ENCODE measurements at regions not wholly inside any gene's neighbourhood (a gene's known extent, or its start where the extent isn't known, plus 50 kb on each side); places are given as distances from the start of the nearest gene placed in this dataset.
"Not testable (repeated sequence)": the region's sequence is repeated elsewhere in the genome, so short reads cannot be mapped to it uniquely, and the experiment has no call there.

DNA sequence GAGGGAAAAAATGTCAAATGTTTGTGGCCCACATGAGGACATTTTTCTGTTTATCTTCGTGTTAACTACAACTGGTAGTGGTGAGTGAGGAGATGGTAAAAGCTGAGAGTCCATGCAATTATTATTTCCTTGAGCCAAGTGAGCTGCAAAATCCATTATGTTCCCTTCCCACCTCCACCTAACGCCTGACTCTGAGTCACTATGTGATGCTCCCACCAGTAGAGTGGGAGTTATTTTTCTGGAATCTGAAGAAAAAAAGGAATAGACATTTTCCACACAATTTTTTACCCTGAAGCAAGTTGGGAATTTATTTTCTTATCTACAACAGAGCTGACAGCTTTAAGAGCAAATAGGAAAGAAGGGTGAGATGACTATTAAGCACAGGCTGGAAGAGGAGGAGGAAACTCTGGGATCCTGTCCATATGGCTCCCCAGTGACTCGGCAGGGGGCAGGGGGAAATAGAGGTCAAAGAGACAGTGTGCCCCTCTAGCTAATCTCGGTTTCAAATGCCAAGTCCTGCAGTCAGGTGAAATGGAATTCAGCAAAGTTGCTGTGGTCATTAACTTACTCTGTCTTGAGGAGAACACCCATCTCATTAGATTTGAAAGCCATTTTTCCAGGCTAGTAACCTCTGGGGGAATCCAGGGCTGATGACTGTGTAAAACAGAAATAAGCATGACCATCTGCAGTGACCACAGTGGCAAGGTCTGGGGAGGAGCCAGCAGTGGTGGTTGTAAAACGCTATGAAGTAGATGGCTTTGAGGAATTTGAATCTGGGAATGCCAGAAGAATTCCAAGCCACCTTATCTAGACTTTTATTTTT, 463.9 kb downstream of the STK39 start:
- Mint-ChIP-seq H3K27ac (no peak overlapping the region), H3K36me3 (no peaks in the 10 kb centered on the region), H3K9me3 (no peaks in the 10 kb centered on the region)
- ATAC-seq (no peak), DNase-seq (ENCODE audit: low spot score in 2 of 2) (no peak)

DNA sequence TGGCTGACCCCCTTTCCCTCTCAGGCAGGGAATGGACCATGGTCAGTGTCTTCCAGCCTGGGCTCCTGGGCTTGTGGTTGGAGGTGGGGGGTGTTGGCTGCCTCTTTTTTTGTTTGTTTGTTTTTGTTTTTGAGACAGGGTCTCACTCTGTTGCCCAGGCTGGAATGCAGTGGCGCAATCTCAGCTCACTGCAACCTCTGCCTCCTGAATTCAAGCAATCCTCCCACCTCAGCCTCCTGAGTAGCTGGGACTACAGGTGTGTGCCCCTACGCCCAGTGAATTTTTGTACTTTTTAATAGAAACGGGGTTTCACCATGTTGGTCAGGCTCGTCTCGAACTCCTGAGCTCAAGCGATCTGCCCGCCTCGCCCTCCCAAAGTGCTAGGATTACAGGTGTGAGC, 465.8 kb downstream of the STK39 start:
- not testable (repeated sequence) for H3K36me3 Mint-ChIP-seq; ATAC-seq; H3K9me3 Mint-ChIP-seq; DNase-seq (ENCODE audit: low spot score in 2 of 2); H3K27ac Mint-ChIP-seq

DNA sequence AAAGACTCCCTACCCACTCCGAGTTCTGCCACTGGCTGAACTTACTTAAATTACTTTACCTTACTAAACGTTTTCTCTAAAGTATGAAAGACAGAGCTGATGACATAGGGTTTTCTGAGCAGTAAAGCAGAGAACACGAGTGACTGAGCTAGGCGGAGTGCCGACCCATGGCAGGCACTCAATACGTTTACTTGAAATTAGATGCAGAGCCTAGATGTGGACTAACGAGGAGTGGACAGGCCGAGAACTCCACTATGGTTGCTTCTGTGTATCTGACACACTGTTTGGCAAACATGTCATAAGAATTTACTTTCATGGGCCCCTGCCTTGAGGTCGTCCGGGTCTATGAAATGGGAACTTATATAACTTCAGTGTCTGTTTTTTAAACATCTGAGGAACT, 471.0 kb downstream of the STK39 start:
- DNase-seq (ENCODE audit: low spot score in 2 of 2) (no peak), ATAC-seq (no peak)
- H3K36me3 Mint-ChIP-seq: no peaks in the 10 kb centered on the region
- H3K9me3 Mint-ChIP-seq: no peaks in the 10 kb centered on the region
- H3K27ac Mint-ChIP-seq: no peak overlapping the region

DNA sequence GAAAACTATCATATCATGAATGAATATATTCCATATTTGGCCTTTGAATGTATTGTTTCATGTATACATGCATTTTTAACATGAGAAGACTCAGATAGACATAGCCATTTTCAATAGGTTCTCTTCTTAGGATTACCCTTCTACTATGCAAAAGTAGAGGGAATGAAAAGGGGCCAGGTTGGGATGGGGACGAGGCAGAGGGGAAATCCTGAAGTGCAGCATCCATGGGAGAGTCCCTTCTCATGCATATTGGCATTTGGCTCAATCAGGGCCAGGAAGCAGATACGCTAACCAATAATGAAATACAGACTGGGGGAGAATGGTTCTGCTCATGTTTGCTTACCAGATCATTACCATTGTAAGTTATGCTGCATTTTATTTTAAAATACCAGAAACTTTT, 475.8 kb downstream of the STK39 start:
- ATAC-seq: no peak
- no peak overlapping the region for H3K27ac Mint-ChIP-seq

DNA sequence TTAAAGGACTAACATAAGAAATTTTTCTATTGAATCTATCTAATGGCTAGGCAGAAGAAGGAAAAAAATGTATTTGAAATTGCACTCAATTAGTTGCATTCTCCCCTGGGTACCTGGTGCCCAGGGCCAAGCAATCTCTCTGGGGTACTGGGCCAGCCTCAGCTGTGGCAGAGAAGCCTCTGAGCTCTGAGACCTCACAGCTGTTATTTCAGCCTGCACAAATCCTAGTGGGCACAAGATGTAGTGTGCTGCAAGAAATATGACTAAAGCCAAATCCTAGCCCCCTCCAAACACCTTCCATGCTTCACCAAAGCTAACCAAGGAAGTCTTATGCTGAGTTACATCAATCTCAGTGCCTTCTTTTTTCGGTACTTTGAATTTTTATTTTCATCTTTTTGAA, 478.4 kb downstream of the STK39 start:
- Mint-ChIP-seq H3K27ac (no peak overlapping the region), H3K36me3 (no peaks in the 10 kb centered on the region), H3K9me3 (no peaks in the 10 kb centered on the region)
- DNase-seq (ENCODE audit: low spot score in 2 of 2) (no peak), ATAC-seq (no peak)

More for the DNA sequence above, 475.8 kb downstream of the STK39 start:
- Mint-ChIP-seq H3K9me3 (no peaks in the 10 kb centered on the region), H3K36me3 (no peaks in the 10 kb centered on the region)
- no peak for DNase-seq (ENCODE audit: low spot score in 2 of 2)

DNA sequence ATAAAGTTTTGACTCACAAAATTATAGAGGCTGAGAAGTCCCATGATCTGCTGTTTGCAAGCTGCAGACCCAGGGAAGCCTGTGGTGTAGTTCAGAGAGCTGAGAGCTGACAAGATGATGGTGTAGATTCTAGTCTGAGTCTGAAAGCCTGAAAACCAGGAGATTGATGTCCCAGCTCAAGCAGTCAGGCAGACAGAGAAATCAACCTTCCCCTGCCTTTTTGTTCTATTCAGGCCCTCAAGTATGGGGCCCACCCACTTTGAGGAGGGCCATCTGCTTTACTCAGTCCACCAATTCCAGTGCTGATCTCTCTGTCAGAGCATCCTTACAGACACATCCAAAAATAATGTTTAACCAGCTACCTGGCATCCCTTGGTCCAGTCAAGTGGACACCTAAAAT, 479.6 kb downstream of the STK39 start:
- ATAC-seq: no peak
- H3K9me3 Mint-ChIP-seq: no peaks in the 10 kb centered on the region
- DNase-seq (ENCODE audit: low spot score in 2 of 2): no peak
- H3K27ac Mint-ChIP-seq: no peak overlapping the region
- H3K36me3 Mint-ChIP-seq: no peaks in the 10 kb centered on the region

DNA sequence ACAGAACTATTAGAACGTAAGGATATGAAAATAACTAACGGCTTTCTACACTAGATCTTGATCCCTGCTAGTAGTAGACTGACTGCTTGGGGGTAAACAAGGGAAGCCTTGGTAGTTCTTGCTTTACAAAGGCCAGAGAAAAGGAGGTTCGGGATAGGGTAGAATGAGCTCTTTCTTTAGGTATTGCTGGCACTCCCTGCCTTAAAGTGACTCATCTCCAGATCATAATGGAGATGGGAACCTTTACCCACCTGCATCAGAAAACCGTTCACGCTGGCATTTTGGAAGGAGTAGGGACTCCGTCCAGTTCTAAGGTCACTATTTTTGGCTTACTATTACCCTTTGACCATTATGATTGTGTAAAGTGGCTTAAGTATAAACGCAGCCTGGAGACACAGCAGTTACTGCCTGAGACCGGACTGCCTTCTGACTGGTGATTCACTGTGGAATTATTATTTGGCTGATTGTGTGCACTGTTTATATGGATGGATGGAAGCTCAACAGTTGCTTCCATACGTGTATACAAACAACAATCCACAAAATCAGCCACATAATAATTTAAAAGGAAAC, 482.5 kb downstream of the STK39 start:
- DNase-seq (ENCODE audit: low spot score in 2 of 2) (no peak), ATAC-seq (no peak)
- no peak overlapping the region for H3K27ac Mint-ChIP-seq
- H3K9me3 Mint-ChIP-seq: no peaks in the 10 kb centered on the region
- no peaks in the 10 kb centered on the region for H3K36me3 Mint-ChIP-seq

DNA sequence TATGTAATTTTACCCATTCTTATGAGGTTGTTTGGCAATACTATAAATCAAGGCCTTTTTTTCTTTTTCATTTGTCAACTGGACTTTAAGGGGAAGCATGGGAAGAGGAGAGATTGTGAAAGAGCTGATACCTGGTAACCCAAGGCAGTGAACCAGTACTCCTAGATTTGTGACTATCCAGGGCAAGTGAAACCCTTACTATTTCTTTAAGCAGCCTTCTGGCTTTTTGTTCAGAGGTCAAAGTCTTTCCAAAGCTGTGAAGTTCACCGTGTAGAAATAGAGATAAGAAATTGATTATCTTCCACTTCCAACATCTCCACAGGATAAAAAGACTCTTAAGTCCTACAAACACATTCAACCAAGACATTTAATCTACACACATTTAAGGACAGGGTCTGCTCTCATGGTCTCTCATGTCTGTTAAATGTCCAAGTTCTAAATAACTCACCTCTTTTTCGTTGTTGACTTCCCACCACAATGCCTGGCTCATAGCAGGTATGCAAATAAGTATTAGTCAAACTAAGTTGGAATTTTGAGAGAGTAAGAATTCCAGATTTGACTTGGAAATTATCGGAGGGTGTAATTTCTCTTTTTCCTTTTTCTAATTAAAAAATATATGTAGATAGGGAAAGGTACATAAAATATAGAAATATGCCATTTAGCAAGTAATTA, 485.8 kb downstream of the STK39 start:
- no peaks in the 10 kb centered on the region for H3K9me3 Mint-ChIP-seq
- ATAC-seq: no peak

DNA sequence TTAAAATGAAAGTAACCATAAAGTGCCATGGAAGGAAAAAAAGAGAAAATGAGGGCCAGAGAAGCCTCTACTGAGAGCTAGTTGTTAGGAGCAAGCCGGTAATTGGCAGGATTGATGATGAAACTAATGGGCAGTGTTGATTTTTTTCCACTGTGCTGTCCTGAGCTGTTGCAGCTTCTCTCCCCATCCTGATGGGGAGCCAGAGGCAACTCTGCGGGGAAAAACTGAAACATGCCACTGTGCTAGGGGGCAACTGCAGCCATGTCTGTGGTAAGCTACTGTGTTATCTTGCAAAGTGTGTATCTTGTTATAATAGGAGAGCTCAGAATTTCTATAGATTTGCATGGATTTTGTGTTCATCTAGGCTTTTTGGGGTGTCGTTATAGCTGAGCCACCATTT, 487.9 kb downstream of the STK39 start:
- H3K36me3 Mint-ChIP-seq: no peaks in the 10 kb centered on the region
- ATAC-seq (no peak), DNase-seq (ENCODE audit: low spot score in 2 of 2) (no peak)
- H3K27ac Mint-ChIP-seq: no peak overlapping the region
- no peaks in the 10 kb centered on the region for H3K9me3 Mint-ChIP-seq

More for the DNA sequence above, 485.8 kb downstream of the STK39 start:
- no peak overlapping the region for H3K27ac Mint-ChIP-seq
- no peak for DNase-seq (ENCODE audit: low spot score in 2 of 2)
- no peaks in the 10 kb centered on the region for H3K36me3 Mint-ChIP-seq

DNA sequence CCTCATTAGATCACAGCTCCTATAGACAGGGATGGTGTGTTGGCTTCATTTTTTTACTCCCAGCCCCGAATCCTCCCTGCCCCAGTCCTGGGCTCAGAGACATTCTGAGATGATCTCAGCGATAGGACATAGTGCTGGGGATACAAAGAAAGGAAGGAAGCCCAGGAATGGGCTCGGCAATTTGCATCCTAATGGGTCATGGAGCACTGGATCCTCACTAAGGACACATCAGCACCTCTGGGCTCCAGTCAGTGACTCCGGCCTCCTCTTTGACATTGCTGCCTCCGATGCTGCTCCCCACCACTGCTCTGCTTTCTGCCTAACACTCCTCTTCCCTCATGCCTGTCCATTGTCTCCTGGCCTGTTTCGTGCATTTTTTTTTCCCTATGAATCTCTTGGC, 489.1 kb downstream of the STK39 start:
- Mint-ChIP-seq H3K36me3 (no peaks in the 10 kb centered on the region), H3K27ac (no peak overlapping the region), H3K9me3 (no peaks in the 10 kb centered on the region)
- DNase-seq (ENCODE audit: low spot score in 2 of 2) (no peak), ATAC-seq (no peak)

DNA sequence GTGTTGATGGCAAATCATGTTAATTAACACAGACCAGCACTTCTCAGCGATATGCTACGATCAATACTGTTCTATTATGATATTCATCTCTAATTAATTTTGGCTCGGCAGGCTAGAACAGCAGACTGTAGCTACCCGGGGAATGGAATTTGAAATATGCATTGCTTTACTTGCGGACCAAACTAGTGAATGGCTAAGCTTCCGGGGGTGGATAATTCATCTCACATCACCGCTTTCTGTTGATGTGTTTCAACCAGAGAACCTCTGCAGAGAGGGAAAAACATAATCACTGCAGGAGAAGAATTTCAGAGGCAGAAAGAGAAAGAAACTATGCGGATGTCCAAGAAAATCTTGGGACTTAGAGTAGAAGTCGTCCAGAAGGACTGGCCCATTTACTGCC, 490.9 kb downstream of the STK39 start:
- Mint-ChIP-seq H3K36me3 (no peaks in the 10 kb centered on the region), H3K9me3 (no peaks in the 10 kb centered on the region), H3K27ac (no peak overlapping the region)
- no peak for DNase-seq (ENCODE audit: low spot score in 2 of 2)
- ATAC-seq: no peak

DNA sequence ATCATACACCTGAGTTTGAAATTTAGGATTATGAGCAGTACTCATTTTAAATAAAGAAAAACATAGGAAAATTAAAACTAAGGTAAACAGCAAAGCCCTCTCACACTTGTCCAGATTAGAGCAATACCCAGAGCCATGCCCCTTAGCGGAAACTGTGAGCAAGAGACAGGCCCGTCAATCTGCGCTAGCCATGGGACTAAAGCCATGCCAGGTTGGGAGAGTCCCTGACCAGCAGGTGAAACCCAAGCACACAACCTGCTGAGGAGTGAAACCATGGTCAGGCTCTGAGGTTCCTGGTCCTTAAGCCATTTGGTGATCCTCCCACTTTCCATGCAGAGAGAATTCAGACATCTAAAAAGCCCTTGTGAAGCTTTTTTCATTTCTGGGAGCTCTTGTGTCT, 494.3 kb downstream of the STK39 start:
- ATAC-seq: no peak
- Mint-ChIP-seq H3K27ac (no peak overlapping the region), H3K36me3 (no peaks in the 10 kb centered on the region), H3K9me3 (no peaks in the 10 kb centered on the region)
- DNase-seq (ENCODE audit: low spot score in 2 of 2): no peak

DNA sequence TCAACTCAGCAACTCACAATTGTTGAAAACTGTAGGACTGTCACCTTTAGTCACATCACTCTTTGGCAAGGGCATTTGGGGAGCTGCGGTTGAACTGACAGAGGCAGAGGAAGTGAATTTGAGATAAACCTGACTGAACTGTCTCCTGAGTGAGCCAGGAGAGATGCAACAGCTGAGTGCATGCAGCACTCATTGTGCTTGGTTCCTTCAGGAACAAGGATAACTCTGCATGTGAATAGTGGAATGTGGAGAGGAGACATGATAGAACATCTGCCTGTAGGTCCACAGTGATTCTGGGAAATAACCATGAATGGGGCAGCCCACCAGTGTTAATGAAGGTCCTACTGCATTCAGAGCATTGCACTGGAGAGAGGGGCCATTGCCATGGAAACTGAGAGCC, 494.7 kb downstream of the STK39 start:
- Mint-ChIP-seq H3K9me3 (no peaks in the 10 kb centered on the region), H3K36me3 (no peaks in the 10 kb centered on the region), H3K27ac (no peak overlapping the region)
- no peak for ATAC-seq
- DNase-seq (ENCODE audit: low spot score in 2 of 2): no peak

DNA sequence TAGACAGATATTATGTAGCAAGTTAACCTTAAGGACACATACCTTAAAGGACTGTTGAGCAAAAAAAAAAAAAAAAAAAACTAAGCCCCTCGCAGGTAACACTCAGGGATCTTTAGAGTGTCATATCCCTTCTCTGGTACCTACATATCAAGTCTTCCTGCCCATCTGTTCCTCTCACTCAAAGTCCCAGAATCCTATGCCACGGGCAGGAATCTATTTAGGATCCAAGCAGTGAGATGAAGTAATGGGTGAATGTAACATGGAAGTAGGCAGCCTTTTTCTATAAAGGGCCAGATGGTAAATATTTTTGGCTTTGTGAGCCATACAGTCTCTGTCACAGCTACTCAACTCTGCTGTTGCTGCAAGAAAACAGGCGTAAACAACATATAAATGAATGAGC, 496.7 kb downstream of the STK39 start:
- no peaks in the 10 kb centered on the region for H3K9me3 Mint-ChIP-seq
- H3K36me3 Mint-ChIP-seq: no peaks in the 10 kb centered on the region
- no peak for ATAC-seq

DNA sequence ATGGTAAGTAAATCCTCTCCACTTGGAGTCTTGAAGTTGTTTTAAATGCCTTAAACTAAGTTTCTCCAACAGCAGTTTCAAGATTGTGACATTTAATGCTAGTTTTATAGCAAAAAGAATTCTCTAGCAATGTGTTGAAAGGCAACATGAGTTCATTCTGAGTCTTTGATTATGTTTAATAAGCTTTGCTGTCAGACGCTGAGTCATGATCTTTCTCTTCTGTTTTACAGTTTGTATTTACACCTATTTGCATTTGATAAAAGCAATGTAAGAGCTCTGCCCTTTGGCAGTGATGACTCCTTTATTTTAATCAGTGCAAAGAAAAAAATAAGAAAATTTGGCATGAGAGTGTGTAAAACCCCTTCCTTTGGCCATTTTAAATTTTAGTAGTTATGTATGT, 497.7 kb downstream of the STK39 start:
- DNase-seq (ENCODE audit: low spot score in 2 of 2) (no peak), ATAC-seq (no peak)
- no peaks in the 10 kb centered on the region for H3K36me3 Mint-ChIP-seq
- H3K9me3 Mint-ChIP-seq: no peaks in the 10 kb centered on the region
- no peak overlapping the region for H3K27ac Mint-ChIP-seq

More for the DNA sequence above, 496.7 kb downstream of the STK39 start:
- no peak overlapping the region for H3K27ac Mint-ChIP-seq
- no peak for DNase-seq (ENCODE audit: low spot score in 2 of 2)

DNA sequence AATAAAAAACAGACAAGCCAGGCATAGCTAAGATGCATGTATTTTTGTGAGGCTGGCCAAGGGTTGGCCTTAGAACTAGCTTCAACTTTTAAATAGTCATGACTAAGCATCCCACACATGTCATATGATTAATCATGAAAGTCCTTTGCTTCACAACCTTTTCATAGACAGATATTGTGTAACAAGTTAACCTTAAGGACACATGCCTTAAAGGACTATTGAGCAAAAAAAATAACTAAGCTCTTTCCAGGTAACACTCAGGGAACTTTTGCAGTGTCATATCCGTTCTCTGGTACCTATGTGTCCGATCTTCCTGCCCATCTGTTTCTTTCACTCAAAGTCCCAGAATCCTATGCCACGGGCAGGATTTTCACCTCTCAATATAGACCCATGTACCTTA, 498.4 kb downstream of the STK39 start:
- Mint-ChIP-seq H3K9me3 (no peaks in the 10 kb centered on the region), H3K36me3 (no peaks in the 10 kb centered on the region), H3K27ac (no peak overlapping the region)
- ATAC-seq: no peak
- no peak for DNase-seq (ENCODE audit: low spot score in 2 of 2)

DNA sequence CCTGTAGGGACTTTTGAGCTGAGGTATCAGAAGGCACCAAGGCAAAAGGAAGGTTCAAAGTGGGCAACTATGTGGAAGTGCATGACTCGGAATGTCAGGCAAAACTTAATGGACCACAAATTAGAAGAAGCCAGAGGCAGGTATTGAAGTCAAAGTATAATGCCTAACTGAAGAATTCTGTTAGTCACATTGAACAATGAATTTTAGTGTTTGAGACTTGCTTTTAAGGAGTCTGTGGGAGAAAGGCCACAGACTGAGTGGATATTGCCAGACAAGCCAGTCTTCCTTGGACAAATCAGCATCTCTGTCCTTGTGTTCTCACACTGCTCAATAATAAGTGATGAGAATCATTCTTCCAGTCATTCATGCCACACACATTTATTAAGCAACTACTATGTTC, 498.9 kb downstream of the STK39 start:
- no peaks in the 10 kb centered on the region for H3K9me3 Mint-ChIP-seq
- H3K36me3 Mint-ChIP-seq: no peaks in the 10 kb centered on the region
- ATAC-seq: no peak
- no peak for DNase-seq (ENCODE audit: low spot score in 2 of 2)
- no peak overlapping the region for H3K27ac Mint-ChIP-seq

DNA sequence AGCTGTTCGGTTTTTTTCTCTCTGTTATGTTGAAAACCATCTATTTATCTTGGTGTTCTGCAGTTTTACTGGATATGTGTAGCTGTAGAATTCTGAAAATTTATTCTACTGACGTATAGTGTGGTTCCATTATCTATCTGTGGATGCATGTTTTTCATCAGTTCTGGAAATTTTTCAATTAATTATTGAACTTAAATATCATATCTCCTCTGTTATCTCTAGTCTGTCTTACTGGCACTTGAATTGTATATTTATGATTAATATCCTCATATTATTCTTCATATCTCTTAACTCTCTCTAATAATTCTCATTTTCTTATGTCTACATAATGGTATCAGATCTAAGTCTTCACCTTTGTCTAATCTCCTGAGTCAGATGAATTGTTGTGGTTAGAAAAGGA, 501.7 kb downstream of the STK39 start:
- no peak overlapping the region for H3K27ac Mint-ChIP-seq
- DNase-seq (ENCODE audit: low spot score in 2 of 2) (no peak), ATAC-seq (no peak)
- no peaks in the 10 kb centered on the region for H3K9me3 Mint-ChIP-seq
- H3K36me3 Mint-ChIP-seq: no peaks in the 10 kb centered on the region

Measured in activated naive CD4-positive, alpha-beta T cell treated with anti-CD3 and anti-CD28 coated beads, Interleukin-2, amount 50 U/mL, for 72 hours (primary cell).